K562 (cell line): ENCODE measurements at regions not wholly inside any gene's neighbourhood (a gene's known extent, or its start where the extent isn't known, plus 50 kb on each side); places are given as distances from the start of the nearest gene placed in this dataset.

ENCODE experiments used
- ATAC-seq: fragments of 200-7000 bp; cut with Tn5 transposase; 3 replicates; pipeline ENCODE4 v1.9.1; 2020; ENCODE audit warnings: moderate library complexity
- BruUV-seq: library from RNA; stranded (reverse); fragments of 400-500 nt; replicated peaks from 2 replicates; lab custom pipeline; 2021; lab: Mats Ljungman, UMichigan
- CTCF ChIA-PET: fragments of 300-600 bp; formaldehyde crosslinking; extraction: SDS; loops from one replicate; lab custom pipeline; 2021; ENCODE audit warnings: low intra/inter-chr PET ratio; lab: Yijun Ruan, JAX
- POLR2A ChIA-PET: fragments of 300-600, 350-650 bp; sonication (Branson Sonifier 250); formaldehyde crosslinking; extraction: SDS; loops from one replicate; lab custom pipeline; 2021; ENCODE audit warnings: antibody characterized with exemption, inconsistent platforms; lab: Yijun Ruan, JAX
- DNase-seq, 4 experiments: peaks; one replicate each; pipeline versions ENCODE4 v3.0.0 to v3.0.0-alpha.2; 2011 to 2018; ENCODE audit warnings: low spot score in 3 of 4, mixed read lengths in 3 of 4; ENCODE audit errors: extremely low read depth in 1 of 4
- FAIRE-seq: peaks from 2 replicates; lab custom pipeline; 2011; peaks lifted over from hg19 to GRCh38; lab: Jason Lieb, UNC
- H2AFZ ChIP-seq: 2 replicates; pipeline ENCODE4 v1.6.0; 2011; ENCODE audit warnings: low read depth, low read length, control low read depth, inconsistent platforms
- H3K27ac ChIP-seq: fragments of 200-600 bp; 3 replicates; pipeline ENCODE4 v1.8.0; 2011; ENCODE audit warnings: low read depth, mild to moderate bottlenecking, control low read depth, inconsistent platforms, low read length, moderate library complexity, mixed read lengths; ENCODE audit errors: extremely low read depth
- H3K27me3 ChIP-seq, 2 experiments: fragments of 300-600 bp in 1 of 2; 2 replicates in 1 of 2; 3 replicates in 1 of 2; pipeline versions ENCODE4 v1.6.0 to v1.8.0; 2011; ENCODE audit warnings: inconsistent platforms in 2 of 2, low read length in 2 of 2, mild to moderate bottlenecking in 1 of 2, mixed read lengths in 1 of 2, moderate library complexity in 1 of 2; ENCODE audit not compliant: control insufficient read depth in 2 of 2, insufficient read depth in 2 of 2
- H3K36me3 ChIP-seq: fragments of 300-600 bp; 3 replicates; pipeline ENCODE4 v1.8.0; 2011; ENCODE audit warnings: mild to moderate bottlenecking, low read length, inconsistent platforms; ENCODE audit not compliant: control insufficient read depth, insufficient read depth
- H3K4me1 ChIP-seq, 2 experiments: fragments of 200-600 bp in 1 of 2; replicated peaks in 1 of 2; 2 replicates in 1 of 2; 3 replicates in 1 of 2; pipeline versions ENCODE4 v1.5.1 to v1.8.0; 2011; ENCODE audit warnings: inconsistent platforms in 2 of 2, low read length in 2 of 2, mild to moderate bottlenecking in 1 of 2, mixed read lengths in 1 of 2, moderate library complexity in 1 of 2; ENCODE audit not compliant: control insufficient read depth in 2 of 2, insufficient read depth in 2 of 2
- H3K4me2 ChIP-seq: 2 replicates; pipeline ENCODE4 v1.6.1; 2011; ENCODE audit warnings: low read length, control low read depth, inconsistent platforms, mixed read lengths; ENCODE audit not compliant: insufficient read depth
- H3K4me3 ChIP-seq: fragments of 200-600 bp; sonication (generic), shearing (Covaris generic); 2 replicates; pipeline ENCODE4 v1.5.1; 2016; ENCODE audit warnings: control low read depth, inconsistent platforms
- H3K79me2 ChIP-seq: fragments of 200-600 bp; 3 replicates; pipeline ENCODE4 v1.8.0; 2011; ENCODE audit warnings: low read length, inconsistent platforms; ENCODE audit not compliant: control insufficient read depth, insufficient read depth
- H3K9ac ChIP-seq, 2 experiments: 2 replicates each; pipeline versions ENCODE4 v1.6.0 to v1.6.1; 2011; ENCODE audit warnings: low read depth in 2 of 2, low read length in 2 of 2, control low read depth in 1 of 2, inconsistent platforms in 1 of 2, mild to moderate bottlenecking in 1 of 2, mixed read lengths in 1 of 2; ENCODE audit not compliant: insufficient read depth in 1 of 2
- H3K9me1 ChIP-seq: one replicate; pipeline ENCODE4 v1.6.0; 2011; ENCODE audit warnings: inconsistent platforms, mild to moderate bottlenecking, low read length, moderate library complexity; ENCODE audit not compliant: control insufficient read depth, insufficient read depth
- H3K9me3 ChIP-seq: replicated peaks from 2 replicates; pipeline ENCODE4 v1.5.1; 2011; ENCODE audit warnings: low read depth, low read length, inconsistent platforms; ENCODE audit not compliant: control insufficient read depth, insufficient read depth
- H4K20me1 ChIP-seq: replicated peaks from 2 replicates; pipeline ENCODE4 v1.6.1; 2011; ENCODE audit warnings: low read length, inconsistent platforms, mixed read lengths; ENCODE audit not compliant: control insufficient read depth, insufficient read depth
- FOXK1 ChIP-seq: sonication (generic); formaldehyde crosslinking; IDR thresholded peaks from 2 replicates; pipeline ENCODE4 v1.8.0; 2022; ENCODE audit warnings: missing genetic modification reagents, mild to moderate bottlenecking, borderline replicate concordance
- KAT8 ChIP-seq: fragments of 450-650 bp; IDR thresholded peaks from 2 replicates; pipeline ENCODE4 v1.6.1; 2016; ENCODE audit warnings: low read depth, mild to moderate bottlenecking
- MAFF ChIP-seq: IDR thresholded peaks from 2 replicates; pipeline ENCODE4 v1.6.1; 2012; ENCODE audit warnings: low read length, improper control_type of control experiment
- MAFK ChIP-seq: IDR thresholded peaks from 2 replicates; pipeline ENCODE4 v1.6.1; 2011; ENCODE audit warnings: low read length, improper control_type of control experiment
- SPI1 ChIP-seq: IDR thresholded peaks from 2 replicates; pipeline ENCODE4 v1.6.1; 2011; ENCODE audit warnings: low read depth, low read length, control low read depth, borderline replicate concordance
- SRSF1 ChIP-seq: fragments of 200-400 bp; formaldehyde crosslinking; IDR thresholded peaks from 2 replicates; pipeline ENCODE4 v1.6.1; 2017; ENCODE audit warnings: mild to moderate bottlenecking, low read depth, low read length, moderate library complexity
- TCF7L2 ChIP-seq: fragments of 150-350 bp; IDR thresholded peaks from 2 replicates; pipeline ENCODE4 v1.6.1; 2016; ENCODE audit warnings: low read depth, mild to moderate bottlenecking, low read length, moderate library complexity
- ZNF561 ChIP-seq: fragments of 450-650 bp; formaldehyde crosslinking; conservative IDR thresholded peaks from 2 replicates; pipeline ENCODE4 v1.4.0; 2020; ENCODE audit warnings: mild to moderate bottlenecking, moderate library complexity
- ZNF830 ChIP-seq: fragments of 250-450 bp; sonication (Bioruptor Pico); IDR thresholded peaks from 2 replicates; pipeline ENCODE4 v1.5.0; 2021; ENCODE audit warnings: mild to moderate bottlenecking
- WGBS: fragments of 100-300 bp; shearing (Covaris generic); methylation state at CpG from one replicate; pipeline ENCODE4 v1.1.6; 2016; ENCODE audit warnings: low coverage, mixed read lengths; ENCODE audit not compliant: insufficient coverage; ENCODE audit errors: missing lambda C conversion rate; 5-methylcytosine and 5-hydroxymethylcytosine counted together
- in situ Hi-C: fragments of 300-500 bp; cut with MboI; formaldehyde crosslinking; loops from 4 replicates; pipeline ENCODE4 v1.15.0; 2018; ENCODE audit warnings: inconsistent platforms, mixed read lengths
- intact Hi-C: fragments of 100-400 bp; cut with micrococcal nuclease; formaldehyde crosslinking; loops from 2 replicates; pipeline ENCODE4 v1.14.2; 2022
- TF ChIP-seq, protein P1 (sequence below), 3 experiments: IDR thresholded peaks in 2 of 3; conservative IDR thresholded peaks in 1 of 3; 2 replicates each; pipeline ENCODE4 v1.5.1; 2011 to 2012; ENCODE audit warnings: low read length in 3 of 3, mild to moderate bottlenecking in 3 of 3, control low read depth in 2 of 3, improper control_type of control experiment in 1 of 3, inconsistent platforms in 1 of 3, low read depth in 1 of 3, mixed read lengths in 1 of 3, moderate library complexity in 1 of 3; ENCODE audit not compliant: insufficient read depth in 2 of 3
- TF ChIP-seq, protein P2 (sequence below), 2 experiments: fragments of 200-800 bp in 1 of 2; sonication (Bioruptor generic) in 1 of 2; sonication (generic) in 1 of 2; formaldehyde crosslinking in 1 of 2; IDR thresholded peaks in 1 of 2; conservative IDR thresholded peaks in 1 of 2; 2 replicates each; pipeline versions ENCODE4 v1.5.0 to v1.6.1; 2016 to 2020; ENCODE audit warnings: missing compliant biosample characterization in 1 of 2, missing genetic modification characterization in 1 of 2, missing genetic modification reagents in 1 of 2

DNA sequence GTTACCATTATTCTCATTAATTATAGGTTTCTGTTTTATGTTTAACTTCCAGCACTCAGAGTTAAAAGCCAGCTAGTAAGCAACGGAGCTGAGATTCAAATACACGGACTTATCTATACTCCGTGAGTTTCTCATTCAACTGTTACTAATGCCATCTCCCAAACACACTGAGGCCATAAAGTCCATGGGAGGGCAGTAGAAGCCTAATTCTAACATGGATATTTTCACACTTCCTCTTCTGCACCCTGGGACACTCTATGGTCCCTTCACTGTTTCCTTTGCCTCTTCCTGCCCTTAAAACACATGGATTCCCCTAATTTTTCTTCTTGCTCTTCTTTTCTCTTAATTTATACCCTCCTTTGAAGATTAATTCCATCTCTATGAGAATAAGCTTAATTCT, 245.0 kb downstream of the KLF13 start:
- peak in 1 of 4 experiments; percentile 9 for DNase-seq
- 0% methylated on average over 3 of the region's 3 CpGs for WGBS
- no peaks in the 10 kb centered on the region for H3K9me3 ChIP-seq
- no peak overlapping the region for H2AFZ ChIP-seq
- H3K9me1 ChIP-seq, result no peaks in the 10 kb centered on the region
- H3K27me3 ChIP-seq, result peaks cover 0 to 4% of the 10 kb centered on the region in 2 experiments; a peak in 1 of 5 replicates
- no peak overlapping the region for H3K9ac ChIP-seq
- BruUV-seq, result no TSS peak
- H3K27ac ChIP-seq, result no peak overlapping the region
- CTCF ChIA-PET, result interaction anchor here (2.1 kb wide), 1 partner anchor 403 kb away, joined by 4 read pairs; no protein-coding TSS in a partner anchor
- no peaks in the 10 kb centered on the region for H4K20me1 ChIP-seq
- intact Hi-C loops, result no loop called here
- TF ChIP-seq SRSF1, result no peak
- peak; percentile 80; the same call in 1 of the 2 replicates for TF ChIP-seq SPI1
- no peak for TF ChIP-seq TCF7L2
- no peak for TF ChIP-seq MAFF
- TF ChIP-seq, protein P1, sequence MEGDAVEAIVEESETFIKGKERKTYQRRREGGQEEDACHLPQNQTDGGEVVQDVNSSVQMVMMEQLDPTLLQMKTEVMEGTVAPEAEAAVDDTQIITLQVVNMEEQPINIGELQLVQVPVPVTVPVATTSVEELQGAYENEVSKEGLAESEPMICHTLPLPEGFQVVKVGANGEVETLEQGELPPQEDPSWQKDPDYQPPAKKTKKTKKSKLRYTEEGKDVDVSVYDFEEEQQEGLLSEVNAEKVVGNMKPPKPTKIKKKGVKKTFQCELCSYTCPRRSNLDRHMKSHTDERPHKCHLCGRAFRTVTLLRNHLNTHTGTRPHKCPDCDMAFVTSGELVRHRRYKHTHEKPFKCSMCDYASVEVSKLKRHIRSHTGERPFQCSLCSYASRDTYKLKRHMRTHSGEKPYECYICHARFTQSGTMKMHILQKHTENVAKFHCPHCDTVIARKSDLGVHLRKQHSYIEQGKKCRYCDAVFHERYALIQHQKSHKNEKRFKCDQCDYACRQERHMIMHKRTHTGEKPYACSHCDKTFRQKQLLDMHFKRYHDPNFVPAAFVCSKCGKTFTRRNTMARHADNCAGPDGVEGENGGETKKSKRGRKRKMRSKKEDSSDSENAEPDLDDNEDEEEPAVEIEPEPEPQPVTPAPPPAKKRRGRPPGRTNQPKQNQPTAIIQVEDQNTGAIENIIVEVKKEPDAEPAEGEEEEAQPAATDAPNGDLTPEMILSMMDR (IDR thresholded peaks at IDR 0.05 in 2 of 3, conservative IDR thresholded peaks at IDR 0.05 in 1 of 3; ENCODE audit: insufficient read depth in 2 of 3, low read depth in 1 of 3, low read length in 3 of 3), result peak in 1 of 3 experiments; percentile 32; a peak in 2 of 6 replicates
- TF ChIP-seq KAT8, result no peak
- TF ChIP-seq ZNF830, result no peak
- TF ChIP-seq, protein P2, sequence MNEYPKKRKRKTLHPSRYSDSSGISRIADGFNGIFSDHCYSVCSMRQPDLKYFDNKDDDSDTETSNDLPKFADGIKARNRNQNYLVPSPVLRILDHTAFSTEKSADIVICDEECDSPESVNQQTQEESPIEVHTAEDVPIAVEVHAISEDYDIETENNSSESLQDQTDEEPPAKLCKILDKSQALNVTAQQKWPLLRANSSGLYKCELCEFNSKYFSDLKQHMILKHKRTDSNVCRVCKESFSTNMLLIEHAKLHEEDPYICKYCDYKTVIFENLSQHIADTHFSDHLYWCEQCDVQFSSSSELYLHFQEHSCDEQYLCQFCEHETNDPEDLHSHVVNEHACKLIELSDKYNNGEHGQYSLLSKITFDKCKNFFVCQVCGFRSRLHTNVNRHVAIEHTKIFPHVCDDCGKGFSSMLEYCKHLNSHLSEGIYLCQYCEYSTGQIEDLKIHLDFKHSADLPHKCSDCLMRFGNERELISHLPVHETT (CRISPR knock-in tag; conservative IDR thresholded peaks at IDR 0.05 in 1 of 2, IDR thresholded peaks at IDR 0.05 in 1 of 2), result no peak
- no peak for TF ChIP-seq FOXK1 (CRISPR knock-in tag)
- TF ChIP-seq ZNF561 (CRISPR knock-in tag), result no peak
- no peak for TF ChIP-seq MAFK
- TF ChIP-seq, all 486 proteins: peak for 2
- POLR2A ChIA-PET, result no interaction called here
- H3K36me3 ChIP-seq, result no peaks in the 10 kb centered on the region
- no peak overlapping the region for H3K4me3 ChIP-seq
- H3K4me1 ChIP-seq, result no peaks in the 10 kb centered on the region
- ATAC-seq (no peak), FAIRE-seq (peak; percentile 19)
- no peaks in the 10 kb centered on the region for H3K79me2 ChIP-seq
- in situ Hi-C loops, result no loop called here
- no peak overlapping the region for H3K4me2 ChIP-seq
